Nephron progenitor cell (in vitro differentiated cells): ENCODE measurements at regions not wholly inside any gene's neighbourhood (a gene's known extent, or its start where the extent isn't known, plus 50 kb on each side); places are given as distances from the start of the nearest gene placed in this dataset.

ENCODE experiments used
- DNase-seq: peaks from one replicate; pipeline ENCODE4 v3.0.0; 2021
- H3K27ac Mint-ChIP-seq: 2 replicates; pipeline ENCODE4 v1.8.0; 2021; ENCODE audit warnings: mild to moderate bottlenecking, moderate library complexity, mixed read lengths
- H3K27me3 Mint-ChIP-seq: 2 replicates; pipeline ENCODE4 v1.8.0; 2021; ENCODE audit warnings: mild to moderate bottlenecking, low read depth, mixed read lengths; ENCODE audit not compliant: poor library complexity
- H3K36me3 Mint-ChIP-seq: 2 replicates; pipeline ENCODE4 v1.8.0; 2021; ENCODE audit warnings: low read depth, mixed read lengths
- H3K4me1 Mint-ChIP-seq: 2 replicates; pipeline ENCODE4 v1.8.0; 2021; ENCODE audit warnings: mixed read lengths
- H3K4me3 Mint-ChIP-seq: 2 replicates; pipeline ENCODE4 v1.8.0; 2021; ENCODE audit warnings: mild to moderate bottlenecking, moderate library complexity, mixed read lengths
- H3K9me3 Mint-ChIP-seq: 2 replicates; pipeline ENCODE4 v1.8.0; 2021; ENCODE audit warnings: mild to moderate bottlenecking, moderate library complexity, mixed read lengths
- CTCF ChIP-seq: fragments of 200-600 bp; sonication (generic); IDR thresholded peaks from 2 replicates; pipeline ENCODE4 v1.5.0; 2021; ENCODE audit warnings: antibody characterized with exemption

- no peak for TF ChIP-seq CTCF
- Mint-ChIP-seq H3K36me3 (no peaks in the 10 kb centered on the region), H3K27ac (no peak overlapping the region), H3K27me3 (peaks cover 22% of the 10 kb centered on the region), H3K9me3 (peaks cover 5% of the 10 kb centered on the region), H3K4me3 (no peak overlapping the region), H3K4me1 (no peaks in the 10 kb centered on the region)
- DNase-seq: no peak
Observed at GRCh38 chr7:32336726-32337125, 153.5 kb downstream of the LSM5 start.

- Mint-ChIP-seq H3K36me3 (no peaks in the 10 kb centered on the region), H3K27me3 (peaks cover 20% of the 10 kb centered on the region), H3K4me1 (no peaks in the 10 kb centered on the region), H3K9me3 (peaks cover 12% of the 10 kb centered on the region), H3K4me3 (no peak overlapping the region), H3K27ac (no peak overlapping the region)
- no peak for TF ChIP-seq CTCF
- DNase-seq: no peak
Observed at GRCh38 chr7:32335107-32335506, 155.1 kb downstream of the LSM5 start.

GRCh38 chr7:32330602-32331001 is 159.6 kb downstream of the LSM5 start:
- H3K36me3 Mint-ChIP-seq: no peaks in the 10 kb centered on the region
- peaks cover 12% of the 10 kb centered on the region for H3K9me3 Mint-ChIP-seq
- DNase-seq: no peak
- peaks cover 4% of the 10 kb centered on the region for H3K27me3 Mint-ChIP-seq
- H3K4me1 Mint-ChIP-seq: no peaks in the 10 kb centered on the region
- no peak overlapping the region for H3K27ac Mint-ChIP-seq
- TF ChIP-seq CTCF: no peak
- H3K4me3 Mint-ChIP-seq: no peak overlapping the region

- peaks cover 10% of the 10 kb centered on the region for H3K27me3 Mint-ChIP-seq
- no peaks in the 10 kb centered on the region for H3K36me3 Mint-ChIP-seq
- no peaks in the 10 kb centered on the region for H3K4me1 Mint-ChIP-seq
- no peak overlapping the region for H3K4me3 Mint-ChIP-seq
- no peak for DNase-seq
- H3K27ac Mint-ChIP-seq: no peak overlapping the region
- peaks cover under 1% of the 10 kb centered on the region for H3K9me3 Mint-ChIP-seq
- no peak for TF ChIP-seq CTCF
Observed at GRCh38 chr7:32326078-32326477, 164.1 kb downstream of the LSM5 start.

GRCh38 chr7:32323712-32324111 is 166.5 kb downstream of the LSM5 start:
- H3K27me3 Mint-ChIP-seq: peaks cover 27% of the 10 kb centered on the region
- no peaks in the 10 kb centered on the region for H3K9me3 Mint-ChIP-seq
- H3K4me3 Mint-ChIP-seq: no peak overlapping the region
- DNase-seq: no peak
- no peak for TF ChIP-seq CTCF
- H3K36me3 Mint-ChIP-seq: no peaks in the 10 kb centered on the region
- H3K4me1 Mint-ChIP-seq: no peaks in the 10 kb centered on the region
- H3K27ac Mint-ChIP-seq: no peak overlapping the region

GRCh38 chr7:32319012-32319382 is 171.2 kb downstream of the LSM5 start:
- no peak overlapping the region for H3K27ac Mint-ChIP-seq
- no peaks in the 10 kb centered on the region for H3K36me3 Mint-ChIP-seq
- H3K4me1 Mint-ChIP-seq: peaks cover 5% of the 10 kb centered on the region
- H3K9me3 Mint-ChIP-seq: no peaks in the 10 kb centered on the region
- DNase-seq: no peak
- TF ChIP-seq CTCF: no peak
- peaks cover 23% of the 10 kb centered on the region for H3K27me3 Mint-ChIP-seq
- no peak overlapping the region for H3K4me3 Mint-ChIP-seq
